ENCODE measurements at regions not wholly inside any gene's neighbourhood (a gene's known extent, or its start where the extent isn't known, plus 50 kb on each side); places are given as distances from the start of the nearest gene placed in this dataset.

- ChIA-PET CTCF (interaction anchor here (0.6 to 4.2 kb wide), 3 partner anchors 12 to 328 kb away, joined by 3 to 20 read pairs (median 4); no protein-coding TSS in a partner anchor), POLR2A (interaction anchor here (0.6 to 1.5 kb wide), 2 partner anchors 26 to 39 kb away, joined by 3 to 4 read pairs; no protein-coding TSS in a partner anchor)
- Mint-ChIP-seq H3K27ac (no peak overlapping the region), H3K27me3 (ENCODE audit: low read depth) (peaks cover 3% of the 10 kb centered on the region), H3K36me3 (no peaks in the 10 kb centered on the region), H3K4me1 (peaks cover 37% of the 10 kb centered on the region), H3K9me3 (peaks cover 14% of the 10 kb centered on the region; the same call in 1 of the 2 replicates), H3K4me3 (no peak overlapping the region)
- no peak for ATAC-seq
- no peak for DNase-seq (ENCODE audit: low spot score)
- TF ChIP-seq GRHL2 (CRISPR knock-in tag; IDR thresholded peaks at IDR 0.05; ENCODE audit: insufficient replicate concordance, severe bottlenecking) (no peak), ZBTB21 (CRISPR knock-in tag; IDR thresholded peaks at IDR 0.05; ENCODE audit: borderline replicate concordance) (no peak), GTF2I (CRISPR knock-in tag; conservative IDR thresholded peaks at IDR 0.05) (no peak), GABPB1 (CRISPR knock-in tag; IDR thresholded peaks at IDR 0.05) (no peak), CREB1 (CRISPR knock-in tag; IDR thresholded peaks at IDR 0.05) (no peak), OVOL2 (CRISPR knock-in tag; IDR thresholded peaks at IDR 0.05; ENCODE audit: borderline replicate concordance) (no peak), ATF3 (CRISPR knock-in tag; conservative IDR thresholded peaks at IDR 0.05) (no peak), CBFB (CRISPR knock-in tag; IDR thresholded peaks at IDR 0.05; ENCODE audit: low read depth) (no peak), ZNF138 (CRISPR knock-in tag; conservative IDR thresholded peaks at IDR 0.05) (no peak), ZNF532 (CRISPR knock-in tag; IDR thresholded peaks at IDR 0.05; ENCODE audit: borderline replicate concordance) (no peak), ETV6 (CRISPR knock-in tag; IDR thresholded peaks at IDR 0.05) (no peak), NFE2L1 (CRISPR knock-in tag; IDR thresholded peaks at IDR 0.05) (no peak), ZNF232 (CRISPR knock-in tag; IDR thresholded peaks at IDR 0.05) (no peak), NFATC4 (CRISPR knock-in tag; IDR thresholded peaks at IDR 0.05) (no peak), ATF2 (CRISPR knock-in tag; IDR thresholded peaks at IDR 0.05; ENCODE audit: borderline replicate concordance, low read depth) (no peak)
Measured at GRCh38 chr11:121367001-121367843, 74.7 kb downstream of the SC5D start.

- Mint-ChIP-seq H3K9me3 (peaks cover 14% of the 10 kb centered on the region; the same call in 1 of the 2 replicates), H3K4me1 (peaks cover 43% of the 10 kb centered on the region), H3K27me3 (ENCODE audit: low read depth) (peaks cover 3% of the 10 kb centered on the region), H3K27ac (no peak overlapping the region), H3K36me3 (no peaks in the 10 kb centered on the region), H3K4me3 (no peak overlapping the region)
- ChIA-PET POLR2A (interaction anchor here (1.5 kb wide), 1 partner anchor 27 kb away, joined by 4 read pairs; no protein-coding TSS in a partner anchor), CTCF (interaction anchor here (0.6 to 4.2 kb wide), 2 partner anchors 12 to 328 kb away, joined by 3 to 20 read pairs; no protein-coding TSS in a partner anchor)
- ATAC-seq (no peak), DNase-seq (ENCODE audit: low spot score) (no peak)
- TF ChIP-seq ZNF423 (CRISPR knock-in tag; IDR thresholded peaks at IDR 0.05) (no peak), CDX4 (CRISPR knock-in tag; IDR thresholded peaks at IDR 0.05; ENCODE audit: borderline replicate concordance) (no peak), MLX (CRISPR knock-in tag; IDR thresholded peaks at IDR 0.05) (no peak), ETV6 (CRISPR knock-in tag; IDR thresholded peaks at IDR 0.05) (no peak), E2F1 (CRISPR knock-in tag; IDR thresholded peaks at IDR 0.05) (no peak), ZBTB43 (CRISPR knock-in tag; IDR thresholded peaks at IDR 0.05) (no peak)
Measured at GRCh38 chr11:121367844-121368225, 75.3 kb downstream of the SC5D start.

All from WTC11 (cell line).